NCI-H1694 treated with DMSO at 0.1 percent for 48 hours (cell line): ENCODE measurements at regions not wholly inside any gene's neighbourhood (a gene's known extent, or its start where the extent isn't known, plus 50 kb on each side); places are given as distances from the start of the nearest gene placed in this dataset.

Experiments
- DNase-seq: peaks from one replicate; lab custom pipeline; 2025; lab: John Stamatoyannopoulos, UW

- no peak for DNase-seq
Observed at GRCh38 chr6:169047345-169047744, 206.3 kb downstream of the THBS2 start.

GRCh38 chr6:169046483-169047192 lies 207.0 kb downstream of the THBS2 start:
- DNase-seq, result no peak

GRCh38 chr6:169046021-169046420 lies 207.6 kb downstream of the THBS2 start:
- no peak for DNase-seq

- DNase-seq, result no peak
Observed at GRCh38 chr6:169045486-169045885, 208.2 kb downstream of the THBS2 start.

- no peak for DNase-seq
Observed at GRCh38 chr6:169044381-169045230, 209.0 kb downstream of the THBS2 start.

GRCh38 chr6:169042061-169042460 lies 211.6 kb downstream of the THBS2 start:
- DNase-seq, result no peak

GRCh38 chr6:169041078-169041477 lies 212.6 kb downstream of the THBS2 start:
- DNase-seq, result no peak

- DNase-seq, result no peak
Observed at GRCh38 chr6:169038691-169039090, 215.0 kb downstream of the THBS2 start.

- DNase-seq, result no peak
Observed at GRCh38 chr6:169035385-169036240, 218.0 kb downstream of the THBS2 start.

GRCh38 chr6:169034516-169035167 lies 219.0 kb downstream of the THBS2 start:
- DNase-seq, result no peak

- DNase-seq, result no peak
Observed at GRCh38 chr6:169029861-169030260, 223.8 kb downstream of the THBS2 start.

- DNase-seq, result no peak
Observed at GRCh38 chr6:169028343-169028742, 225.3 kb downstream of the THBS2 start.

GRCh38 chr6:169026175-169026574 lies 227.5 kb downstream of the THBS2 start:
- no peak for DNase-seq

- DNase-seq, result no peak
Observed at GRCh38 chr6:169024047-169024660, 229.5 kb downstream of the THBS2 start.

- no peak for DNase-seq
Observed at GRCh38 chr6:169023161-169023874, 230.3 kb downstream of the THBS2 start.

- DNase-seq, result no peak
Observed at GRCh38 chr6:169022079-169022478, 231.6 kb downstream of the THBS2 start.

GRCh38 chr6:169020821-169021220 lies 232.8 kb downstream of the THBS2 start:
- no peak for DNase-seq

GRCh38 chr6:169019727-169020491 lies 233.7 kb downstream of the THBS2 start:
- no peak for DNase-seq

GRCh38 chr6:169019111-169019510 lies 234.5 kb downstream of the THBS2 start:
- DNase-seq, result no peak

- DNase-seq, result no peak
Observed at GRCh38 chr6:169016758-169017157, 236.9 kb downstream of the THBS2 start.
